ENCODE measurements at regions not wholly inside any gene's neighbourhood (a gene's known extent, or its start where the extent isn't known, plus 50 kb on each side); places are given as distances from the start of the nearest gene placed in this dataset.

DNA sequence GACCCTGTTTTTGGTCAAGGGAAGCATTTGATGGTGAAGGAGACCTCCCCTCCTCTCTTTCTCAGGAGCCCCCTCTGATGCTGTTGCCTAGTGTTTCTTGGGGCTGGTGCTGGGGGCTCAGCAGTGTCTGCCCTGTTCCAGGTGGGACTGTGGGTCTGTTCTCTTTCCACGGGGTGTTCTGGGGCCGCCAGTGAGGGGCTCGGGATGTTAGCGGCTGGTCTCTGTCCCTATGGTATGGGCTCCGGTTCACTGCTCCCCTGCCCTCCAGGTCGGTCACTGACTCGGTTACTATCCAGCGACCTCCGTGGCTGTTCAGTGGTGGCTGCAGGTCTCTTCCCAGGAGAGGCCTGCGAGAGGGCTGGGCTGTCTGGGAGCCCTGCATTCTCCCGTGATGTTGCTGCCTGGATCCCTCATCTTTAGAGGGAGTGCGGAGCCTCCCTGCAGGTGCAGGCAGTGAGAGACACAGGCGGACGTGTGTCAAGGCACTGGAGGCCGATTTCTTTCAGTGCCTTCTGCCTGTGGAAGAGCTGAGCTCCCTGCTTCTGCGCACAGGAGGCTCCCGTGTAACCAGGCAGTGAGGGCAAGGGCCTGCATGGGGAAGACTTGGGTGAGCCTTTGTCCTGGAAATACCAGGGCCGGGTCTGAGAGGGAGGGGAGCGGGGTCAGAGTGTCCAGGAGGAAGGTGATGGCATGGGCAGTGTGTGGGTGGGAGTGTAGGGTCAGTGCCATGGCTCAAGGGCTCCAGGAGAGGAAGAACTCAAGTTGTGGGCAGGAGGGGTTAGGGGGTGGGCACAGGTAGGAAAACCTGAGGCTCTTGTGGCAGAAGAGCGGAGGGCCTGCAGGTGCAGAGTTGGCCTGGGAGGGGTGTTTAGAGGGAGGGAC is 362.6 kb downstream of the TMEM121 start:
- WGBS, 2 donors = 62 to 64% methylated on average over 5 to 18 of the region's 20 CpGs
- ATAC-seq = no peak
- H3K9me3 ChIP-seq = no peaks in the 10 kb centered on the region
- H3K27me3 ChIP-seq = no peaks in the 10 kb centered on the region
- H3K4me3 ChIP-seq = no peak overlapping the region
- no peaks in the 10 kb centered on the region for H3K4me1 ChIP-seq
- no peak overlapping the region for H3K27ac ChIP-seq
- DNase-seq = peak in 3 of 4 donors; percentile 0 to 5 (median 2)
- TF ChIP-seq CTCF (IDR thresholded peaks at IDR 0.05) = no peak
- no peak for TF ChIP-seq POLR2A (IDR thresholded peaks at IDR 0.05)
- intact Hi-C loops (cut with DNase I) = no loop called here
- H3K36me3 ChIP-seq (replicated peaks in 1 of 2; ENCODE audit: insufficient read depth in 1 of 2, low read depth in 2 of 2) = no peaks in the 10 kb centered on the region

DNA sequence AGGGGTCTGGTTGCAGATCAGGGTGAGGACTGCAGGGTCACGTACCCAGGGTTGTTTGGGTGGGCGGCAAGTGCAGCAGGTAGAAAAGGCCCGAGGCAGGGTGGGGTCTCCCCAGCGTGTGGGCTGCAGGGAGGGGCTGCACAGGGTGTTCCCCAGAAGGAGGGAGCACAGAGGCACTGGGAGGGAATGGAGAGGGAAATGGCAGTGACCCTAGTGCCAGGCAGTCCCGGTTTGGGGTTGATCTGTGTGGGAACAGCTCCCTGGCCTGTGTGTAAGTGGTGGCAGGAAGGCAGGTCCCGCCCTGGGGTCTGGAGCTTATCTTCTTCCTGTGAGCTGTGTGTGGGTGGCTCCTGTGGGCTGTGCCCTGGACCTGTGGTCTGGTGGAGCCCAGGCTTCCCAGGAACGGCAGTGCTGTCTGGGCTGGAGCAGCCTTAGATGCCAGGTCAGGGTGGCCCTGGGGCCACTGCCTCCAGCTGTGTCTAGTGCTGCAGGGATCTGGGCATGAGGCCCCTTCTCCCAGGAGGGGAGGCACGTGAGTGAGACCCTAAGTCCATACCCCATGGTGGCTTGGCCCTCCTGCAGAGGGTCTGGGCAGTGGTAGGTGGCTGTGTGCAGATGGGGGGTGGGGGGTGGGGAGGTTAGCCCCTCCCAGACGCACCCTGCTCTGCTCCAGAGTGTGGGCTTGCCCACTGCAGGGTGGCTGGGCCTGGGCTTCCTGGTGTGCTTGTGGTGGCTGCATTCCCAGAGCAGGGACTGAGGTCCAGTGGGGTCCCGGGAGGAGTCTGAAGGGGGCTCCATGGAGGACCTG is 363.5 kb downstream of the TMEM121 start:
- intact Hi-C loops (cut with DNase I) = no loop called here
- peak in 3 of 4 donors; percentile 0 to 6 (median 3) for DNase-seq
- Histone ChIP-seq H3K27me3 (no peaks in the 10 kb centered on the region), H3K4me3 (no peak overlapping the region), H3K9me3 (no peaks in the 10 kb centered on the region), H3K4me1 (no peaks in the 10 kb centered on the region), H3K27ac (no peak overlapping the region), H3K36me3 (replicated peaks in 1 of 2; ENCODE audit: insufficient read depth in 1 of 2, low read depth in 2 of 2) (no peaks in the 10 kb centered on the region)
- ATAC-seq = no peak
- TF ChIP-seq POLR2A (IDR thresholded peaks at IDR 0.05) = no peak
- TF ChIP-seq CTCF (IDR thresholded peaks at IDR 0.05) = no peak
- WGBS, 2 donors = 51% methylated on average over 6 to 10 of the region's 10 CpGs

GRCh38 chr14:105890474-105891220 is 364.3 kb downstream of the TMEM121 start:
- intact Hi-C loops (cut with DNase I) = no loop called here
- no peaks in the 10 kb centered on the region for H3K4me1 ChIP-seq
- ATAC-seq = no peak
- no peaks in the 10 kb centered on the region for H3K9me3 ChIP-seq
- WGBS, 2 donors = 69 to 74% methylated on average over 12 to 18 of the region's 18 CpGs
- H3K27me3 ChIP-seq = no peaks in the 10 kb centered on the region
- H3K27ac ChIP-seq = no peak overlapping the region
- peak in 3 of 4 donors; percentile 1 to 6 (median 3) for DNase-seq
- no peak overlapping the region for H3K4me3 ChIP-seq
- TF ChIP-seq POLR2A (IDR thresholded peaks at IDR 0.05) (no peak), CTCF (IDR thresholded peaks at IDR 0.05) (no peak)
- no peaks in the 10 kb centered on the region for H3K36me3 ChIP-seq (replicated peaks in 1 of 2; ENCODE audit: insufficient read depth in 1 of 2, low read depth in 2 of 2)

DNA sequence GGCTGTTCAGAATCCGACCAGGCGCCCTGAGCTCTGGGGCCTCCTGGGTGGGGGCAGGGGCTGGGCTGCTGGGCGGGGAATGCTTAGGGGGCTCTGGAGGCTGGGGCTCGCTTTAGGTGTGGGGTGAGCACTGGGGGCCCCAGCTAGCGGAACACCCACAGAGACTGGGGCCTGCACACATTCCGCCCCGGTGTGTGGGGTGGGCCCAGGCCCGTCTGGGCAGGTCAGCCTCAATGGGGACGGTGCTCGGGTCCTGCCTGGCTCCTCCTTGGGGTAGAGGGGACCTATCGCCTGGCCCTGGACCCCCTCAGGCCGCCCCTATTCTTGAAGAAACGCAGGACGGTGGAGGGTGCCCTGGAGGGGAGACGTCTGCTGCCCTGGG is 364.8 kb downstream of the TMEM121 start:
- ATAC-seq (no peak), DNase-seq (peak in 2 of 4 donors; percentile 2 to 3)
- H3K27ac ChIP-seq = no peak overlapping the region
- H3K4me3 ChIP-seq = no peak overlapping the region
- 46 to 55% methylated on average over 9 to 15 of the region's 15 CpGs for WGBS, 2 donors
- H3K9me3 ChIP-seq = no peaks in the 10 kb centered on the region
- no peak for TF ChIP-seq POLR2A (IDR thresholded peaks at IDR 0.05)
- TF ChIP-seq CTCF (IDR thresholded peaks at IDR 0.05) = no peak
- no peaks in the 10 kb centered on the region for H3K36me3 ChIP-seq (replicated peaks in 1 of 2; ENCODE audit: insufficient read depth in 1 of 2, low read depth in 2 of 2)
- H3K4me1 ChIP-seq = no peaks in the 10 kb centered on the region
- H3K27me3 ChIP-seq = no peaks in the 10 kb centered on the region
- intact Hi-C loops (cut with DNase I) = no loop called here

Data from body of pancreas (tissue), 4 donors.